ENCODE measurements at regions not wholly inside any gene's neighbourhood (a gene's known extent, or its start where the extent isn't known, plus 50 kb on each side); places are given as distances from the start of the nearest gene placed in this dataset.
"Not testable (repeated sequence)": the region's sequence is repeated elsewhere in the genome, so short reads cannot be mapped to it uniquely, and the experiment has no call there.

- Histone ChIP-seq H3K4me3 (ENCODE audit: low read length) (no peak overlapping the region), H3K4me1 (ENCODE audit: insufficient read depth, low read length) (peaks cover 10% of the 10 kb centered on the region), H3K9me3 (ENCODE audit: low read length) (no peaks in the 10 kb centered on the region), H3K27me3 (ENCODE audit: insufficient read depth, low read length) (no peaks in the 10 kb centered on the region), H3K36me3 (ENCODE audit: insufficient read depth, low read length) (no peaks in the 10 kb centered on the region), H2AFZ (ENCODE audit: low read depth, low read length) (no peak overlapping the region)
These were observed 241.5 kb upstream of the IGFBP7 start for GRCh38 chr4:57351731-57352130.

GRCh38 chr4:57344296-57344695 is 234.1 kb upstream of the IGFBP7 start:
- Histone ChIP-seq H3K4me3 (ENCODE audit: low read length) (no peak overlapping the region), H2AFZ (ENCODE audit: low read depth, low read length) (no peak overlapping the region), H3K4me1 (ENCODE audit: insufficient read depth, low read length) (no peaks in the 10 kb centered on the region), H3K9me3 (ENCODE audit: low read length) (no peaks in the 10 kb centered on the region), H3K27me3 (ENCODE audit: insufficient read depth, low read length) (no peaks in the 10 kb centered on the region), H3K36me3 (ENCODE audit: insufficient read depth, low read length) (no peaks in the 10 kb centered on the region)

- no peak overlapping the region for H2AFZ ChIP-seq (ENCODE audit: low read depth, low read length)
- no peaks in the 10 kb centered on the region for H3K4me1 ChIP-seq (ENCODE audit: insufficient read depth, low read length)
- no peaks in the 10 kb centered on the region for H3K36me3 ChIP-seq (ENCODE audit: insufficient read depth, low read length)
- no peaks in the 10 kb centered on the region for H3K27me3 ChIP-seq (ENCODE audit: insufficient read depth, low read length)
- H3K9me3 ChIP-seq (ENCODE audit: low read length): no peaks in the 10 kb centered on the region
- no peak overlapping the region for H3K4me3 ChIP-seq (ENCODE audit: low read length)
These were observed 232.2 kb upstream of the IGFBP7 start for GRCh38 chr4:57342411-57342810.

- not testable (repeated sequence) for H3K4me1 ChIP-seq (ENCODE audit: insufficient read depth, low read length); H3K4me3 ChIP-seq (ENCODE audit: low read length); H3K9me3 ChIP-seq (ENCODE audit: low read length); H3K36me3 ChIP-seq (ENCODE audit: insufficient read depth, low read length); H2AFZ ChIP-seq (ENCODE audit: low read depth, low read length); H3K27me3 ChIP-seq (ENCODE audit: insufficient read depth, low read length)
These were observed 228.7 kb upstream of the IGFBP7 start for GRCh38 chr4:57338861-57339260.

GRCh38 chr4:57333684-57334083 is 223.5 kb upstream of the IGFBP7 start:
- Histone ChIP-seq H3K36me3 (ENCODE audit: insufficient read depth, low read length) (no peaks in the 10 kb centered on the region), H3K4me1 (ENCODE audit: insufficient read depth, low read length) (peaks cover 3% of the 10 kb centered on the region), H2AFZ (ENCODE audit: low read depth, low read length) (no peak overlapping the region), H3K27me3 (ENCODE audit: insufficient read depth, low read length) (no peaks in the 10 kb centered on the region), H3K9me3 (ENCODE audit: low read length) (no peaks in the 10 kb centered on the region), H3K4me3 (ENCODE audit: low read length) (no peak overlapping the region)

- H3K4me3 ChIP-seq (ENCODE audit: low read length): no peak overlapping the region
These were observed 221.8 kb upstream of the IGFBP7 start for GRCh38 chr4:57331959-57332358.

GRCh38 chr4:57329279-57329678 is 219.1 kb upstream of the IGFBP7 start:
- H2AFZ ChIP-seq (ENCODE audit: low read depth, low read length): no peak overlapping the region
- no peaks in the 10 kb centered on the region for H3K9me3 ChIP-seq (ENCODE audit: low read length)
- H3K27me3 ChIP-seq (ENCODE audit: insufficient read depth, low read length): no peaks in the 10 kb centered on the region
- H3K4me3 ChIP-seq (ENCODE audit: low read length): no peak overlapping the region
- peaks cover 3% of the 10 kb centered on the region for H3K4me1 ChIP-seq (ENCODE audit: insufficient read depth, low read length)
- no peaks in the 10 kb centered on the region for H3K36me3 ChIP-seq (ENCODE audit: insufficient read depth, low read length)

More at GRCh38 chr4:57331959-57332358, 221.8 kb upstream of the IGFBP7 start:
- Histone ChIP-seq H2AFZ (ENCODE audit: low read depth, low read length) (no peak overlapping the region), H3K36me3 (ENCODE audit: insufficient read depth, low read length) (no peaks in the 10 kb centered on the region), H3K27me3 (ENCODE audit: insufficient read depth, low read length) (no peaks in the 10 kb centered on the region), H3K4me1 (ENCODE audit: insufficient read depth, low read length) (peaks cover 3% of the 10 kb centered on the region), H3K9me3 (ENCODE audit: low read length) (no peaks in the 10 kb centered on the region)

- no peaks in the 10 kb centered on the region for H3K27me3 ChIP-seq (ENCODE audit: insufficient read depth, low read length)
These were observed 214.6 kb upstream of the IGFBP7 start for GRCh38 chr4:57324673-57325307.

GRCh38 chr4:57320849-57321248 is 210.7 kb upstream of the IGFBP7 start:
- H3K36me3 ChIP-seq (ENCODE audit: insufficient read depth, low read length): no peaks in the 10 kb centered on the region
- peaks cover 11% of the 10 kb centered on the region for H3K4me1 ChIP-seq (ENCODE audit: insufficient read depth, low read length)
- H2AFZ ChIP-seq (ENCODE audit: low read depth, low read length): no peak overlapping the region
- H3K4me3 ChIP-seq (ENCODE audit: low read length): no peak overlapping the region
- H3K27me3 ChIP-seq (ENCODE audit: insufficient read depth, low read length): no peaks in the 10 kb centered on the region
- no peaks in the 10 kb centered on the region for H3K9me3 ChIP-seq (ENCODE audit: low read length)

More at GRCh38 chr4:57324673-57325307, 214.6 kb upstream of the IGFBP7 start:
- Histone ChIP-seq H3K4me1 (ENCODE audit: insufficient read depth, low read length) (peaks cover 11% of the 10 kb centered on the region), H2AFZ (ENCODE audit: low read depth, low read length) (no peak overlapping the region), H3K36me3 (ENCODE audit: insufficient read depth, low read length) (no peaks in the 10 kb centered on the region), H3K9me3 (ENCODE audit: low read length) (no peaks in the 10 kb centered on the region), H3K4me3 (ENCODE audit: low read length) (no peak overlapping the region)

GRCh38 chr4:57320217-57320616 is 210.0 kb upstream of the IGFBP7 start:
- H3K27me3 ChIP-seq (ENCODE audit: insufficient read depth, low read length): no peaks in the 10 kb centered on the region
- H3K36me3 ChIP-seq (ENCODE audit: insufficient read depth, low read length): no peaks in the 10 kb centered on the region
- H3K4me1 ChIP-seq (ENCODE audit: insufficient read depth, low read length): peaks cover 11% of the 10 kb centered on the region
- no peak overlapping the region for H3K4me3 ChIP-seq (ENCODE audit: low read length)
- H2AFZ ChIP-seq (ENCODE audit: low read depth, low read length): no peak overlapping the region
- H3K9me3 ChIP-seq (ENCODE audit: low read length): no peaks in the 10 kb centered on the region

GRCh38 chr4:57318703-57319102 is 208.5 kb upstream of the IGFBP7 start:
- no peaks in the 10 kb centered on the region for H3K9me3 ChIP-seq (ENCODE audit: low read length)
- peaks cover 11% of the 10 kb centered on the region for H3K4me1 ChIP-seq (ENCODE audit: insufficient read depth, low read length)
- H3K36me3 ChIP-seq (ENCODE audit: insufficient read depth, low read length): no peaks in the 10 kb centered on the region
- H3K27me3 ChIP-seq (ENCODE audit: insufficient read depth, low read length): no peaks in the 10 kb centered on the region
- no peak overlapping the region for H3K4me3 ChIP-seq (ENCODE audit: low read length)
- no peak overlapping the region for H2AFZ ChIP-seq (ENCODE audit: low read depth, low read length)

- Histone ChIP-seq H3K4me1 (ENCODE audit: insufficient read depth, low read length) (no peaks in the 10 kb centered on the region), H3K9me3 (ENCODE audit: low read length) (no peaks in the 10 kb centered on the region), H3K4me3 (ENCODE audit: low read length) (no peak overlapping the region), H3K27me3 (ENCODE audit: insufficient read depth, low read length) (no peaks in the 10 kb centered on the region), H3K36me3 (ENCODE audit: insufficient read depth, low read length) (no peaks in the 10 kb centered on the region), H2AFZ (ENCODE audit: low read depth, low read length) (no peak overlapping the region)
These were observed 204.5 kb upstream of the IGFBP7 start for GRCh38 chr4:57314636-57315035.

GRCh38 chr4:57312296-57312695 is 202.1 kb upstream of the IGFBP7 start:
- Histone ChIP-seq H3K36me3 (ENCODE audit: insufficient read depth, low read length) (no peaks in the 10 kb centered on the region), H2AFZ (ENCODE audit: low read depth, low read length) (no peak overlapping the region), H3K27me3 (ENCODE audit: insufficient read depth, low read length) (no peaks in the 10 kb centered on the region), H3K4me1 (ENCODE audit: insufficient read depth, low read length) (no peaks in the 10 kb centered on the region), H3K4me3 (ENCODE audit: low read length) (no peak overlapping the region), H3K9me3 (ENCODE audit: low read length) (no peaks in the 10 kb centered on the region)

- no peak overlapping the region for H2AFZ ChIP-seq (ENCODE audit: low read depth, low read length)
- H3K4me1 ChIP-seq (ENCODE audit: insufficient read depth, low read length): no peaks in the 10 kb centered on the region
- no peaks in the 10 kb centered on the region for H3K9me3 ChIP-seq (ENCODE audit: low read length)
- H3K36me3 ChIP-seq (ENCODE audit: insufficient read depth, low read length): no peaks in the 10 kb centered on the region
- no peaks in the 10 kb centered on the region for H3K27me3 ChIP-seq (ENCODE audit: insufficient read depth, low read length)
- H3K4me3 ChIP-seq (ENCODE audit: low read length): no peak overlapping the region
These were observed 199.5 kb upstream of the IGFBP7 start for GRCh38 chr4:57309658-57310057.
